HepG2 (cell line): ENCODE measurements at regions not wholly inside any gene's neighbourhood (a gene's known extent, or its start where the extent isn't known, plus 50 kb on each side); places are given as distances from the start of the nearest gene placed in this dataset.

ENCODE experiments used
- ATAC-seq: fragments of 200-7000 bp; cut with Tn5 transposase; 3 replicates; pipeline ENCODE4 v1.9.1; 2020; ENCODE audit warnings: mild to moderate bottlenecking, moderate library complexity
- BruUV-seq: library from RNA; stranded (reverse); fragments of 400-500 nt; replicated peaks from 2 replicates; lab custom pipeline; 2021; lab: Mats Ljungman, UMichigan
- CTCF ChIA-PET: fragments of 300-600 bp; formaldehyde crosslinking; extraction: SDS; loops from one replicate; lab custom pipeline; 2021; ENCODE audit warnings: low total read pairs, inconsistent platforms, low intra/inter-chr PET ratio; lab: Yijun Ruan, JAX
- POLR2A ChIA-PET: fragments of 350-600 bp; sonication (Branson Sonifier 250); formaldehyde crosslinking; loops from one replicate; lab custom pipeline; 2020; ENCODE audit warnings: antibody characterized with exemption, inconsistent platforms; lab: Yijun Ruan, JAX
- DNase-seq: peaks from one replicate; pipeline ENCODE4 v3.0.0-alpha.2; 2015; ENCODE audit warnings: low spot score
- FAIRE-seq: peaks from 3 replicates; lab custom pipeline; 2011; peaks lifted over from hg19 to GRCh38; lab: Jason Lieb, UNC
- H2AFZ ChIP-seq: one replicate; pipeline ENCODE4 v1.6.1; 2011; ENCODE audit warnings: low read length, inconsistent platforms
- H3K27ac ChIP-seq: fragments of 300-600 bp; 3 replicates; pipeline ENCODE4 v1.8.0; 2011; ENCODE audit warnings: mixed run types, mild to moderate bottlenecking, mixed read lengths, low read length, inconsistent platforms; ENCODE audit not compliant: insufficient read depth; ENCODE audit errors: extremely low read length
- H3K27me3 ChIP-seq, 2 experiments: fragments of 200-600 bp in 1 of 2; 2 replicates in 1 of 2; 3 replicates in 1 of 2; pipeline versions ENCODE4 v1.6.0 to v1.8.0; 2011; ENCODE audit warnings: low read length in 2 of 2, mild to moderate bottlenecking in 2 of 2, moderate library complexity in 2 of 2, inconsistent platforms in 1 of 2; ENCODE audit not compliant: insufficient read depth in 2 of 2, control insufficient read depth in 1 of 2
- H3K36me3 ChIP-seq, 2 experiments: fragments of 200-600 bp in 1 of 2; replicated peaks in 1 of 2; 2 replicates in 1 of 2; 3 replicates in 1 of 2; pipeline versions ENCODE4 v1.5.1 to v1.8.0; 2011; ENCODE audit warnings: low read length in 2 of 2, inconsistent platforms in 1 of 2; ENCODE audit not compliant: insufficient read depth in 2 of 2, control insufficient read depth in 1 of 2
- H3K4me1 ChIP-seq: 2 replicates; pipeline ENCODE4 v1.5.1; 2012; ENCODE audit warnings: low read length, inconsistent platforms; ENCODE audit not compliant: insufficient read depth
- H3K4me2 ChIP-seq: 2 replicates; pipeline ENCODE4 v1.6.0; 2011; ENCODE audit warnings: low read depth, low read length, inconsistent platforms
- H3K4me3 ChIP-seq, 3 experiments: fragments of 200-600 bp in 1 of 3; sonication (generic), shearing (Covaris generic) in 1 of 3; replicated peaks in 1 of 3; 2 replicates each; pipeline ENCODE4 v1.5.1; 2011 to 2016; ENCODE audit warnings: low read length in 3 of 3, inconsistent platforms in 2 of 3, low read depth in 2 of 3, mild to moderate bottlenecking in 2 of 3, control low read depth in 1 of 3, mixed read lengths in 1 of 3; ENCODE audit not compliant: insufficient read depth in 1 of 3
- H3K79me2 ChIP-seq: one replicate; pipeline ENCODE4 v1.6.1; 2011; ENCODE audit warnings: low read length, inconsistent platforms; ENCODE audit not compliant: insufficient read depth
- H3K9ac ChIP-seq: 2 replicates; pipeline ENCODE4 v1.6.0; 2011; ENCODE audit warnings: mild to moderate bottlenecking, low read depth, low read length, inconsistent platforms; ENCODE audit not compliant: insufficient read depth
- H3K9me3 ChIP-seq: 2 replicates; pipeline ENCODE4 v1.5.1; 2012; ENCODE audit warnings: mild to moderate bottlenecking, low read length
- H4K20me1 ChIP-seq: 2 replicates; pipeline ENCODE4 v1.6.0; 2011; ENCODE audit warnings: inconsistent platforms, mild to moderate bottlenecking, low read length, moderate library complexity; ENCODE audit not compliant: insufficient read depth
- CHD4 ChIP-seq: fragments of 200-600 bp; sonication (generic); IDR thresholded peaks from 2 replicates; pipeline ENCODE4 v1.7.0; 2017; ENCODE audit warnings: mild to moderate bottlenecking, low read length, borderline replicate concordance
- MEIS1 ChIP-seq: sonication (generic); formaldehyde crosslinking; IDR thresholded peaks from 2 replicates; pipeline ENCODE4 v1.9.0; 2021; ENCODE audit warnings: mild to moderate bottlenecking, missing genetic modification reagents, moderate library complexity, borderline replicate concordance
- NFKB2 ChIP-seq: sonication (generic); formaldehyde crosslinking; IDR thresholded peaks from 2 replicates; pipeline ENCODE4 v1.4.0; 2020; ENCODE audit warnings: missing genetic modification reagents, borderline replicate concordance
- TOPORS ChIP-seq: sonication (generic); formaldehyde crosslinking; IDR thresholded peaks from 2 replicates; pipeline ENCODE4 v1.8.0; 2023; ENCODE audit warnings: mild to moderate bottlenecking, missing genetic modification reagents
- UBTF ChIP-seq: sonication (generic); formaldehyde crosslinking; IDR thresholded peaks from 2 replicates; pipeline ENCODE4 v1.4.0; 2020; ENCODE audit warnings: mild to moderate bottlenecking, missing genetic modification reagents
- ZFP82 ChIP-seq: sonication (generic); formaldehyde crosslinking; IDR thresholded peaks from 2 replicates; pipeline ENCODE4 v1.5.1; 2020; ENCODE audit warnings: mild to moderate bottlenecking, missing genetic modification reagents, borderline replicate concordance
- ZNF576 ChIP-seq: sonication (generic); formaldehyde crosslinking; IDR thresholded peaks from 2 replicates; pipeline ENCODE4 v1.4.0; 2020; ENCODE audit warnings: mild to moderate bottlenecking, missing genetic modification reagents
- ZNF639 ChIP-seq: conservative IDR thresholded peaks from 2 replicates; pipeline ENCODE4 v1.6.1; 2018; ENCODE audit warnings: missing genetic modification reagents
- ZSCAN21 ChIP-seq: sonication (generic); formaldehyde crosslinking; IDR thresholded peaks from 2 replicates; pipeline ENCODE4 v1.8.0; 2022; ENCODE audit warnings: mild to moderate bottlenecking, missing genetic modification reagents, moderate library complexity, borderline replicate concordance
- ZSCAN29 ChIP-seq: sonication (generic); formaldehyde crosslinking; conservative IDR thresholded peaks from 2 replicates; pipeline ENCODE4 v1.4.0; 2020; ENCODE audit warnings: mild to moderate bottlenecking, missing genetic modification reagents
- WGBS: methylation state at CpG from one replicate; pipeline ENCODE4 v1.1.6; 2017; ENCODE audit warnings: low lambda C conversion rate; 5-methylcytosine and 5-hydroxymethylcytosine counted together
- in situ Hi-C: cut with HindIII; loops from 2 replicates; pipeline ENCODE4 v1.10.0; 2017; ENCODE audit warnings: low pct_unique_long_range_greater_than_20kb; ENCODE audit not compliant: extremely low pct_ligation_motif_present
- intact Hi-C: fragments of 100-400 bp; cut with micrococcal nuclease; formaldehyde crosslinking; loops from one replicate; pipeline ENCODE4 v1.10.0; 2022; ENCODE audit not compliant: unreplicated experiment

- WGBS, result 43% methylated on average over 9 of the region's 9 CpGs
- Histone ChIP-seq H3K4me3 (no peak overlapping the region), H3K36me3 (no peaks in the 10 kb centered on the region), H3K79me2 (no peaks in the 10 kb centered on the region), H2AFZ (no peak overlapping the region), H3K9ac (no peak overlapping the region), H3K9me3 (no peaks in the 10 kb centered on the region), H3K27me3 (no peaks in the 10 kb centered on the region; a peak in 1 of 5 replicates), H3K4me2 (no peak overlapping the region), H3K27ac (no peak overlapping the region), H3K4me1 (peaks cover 28% of the 10 kb centered on the region), H4K20me1 (no peaks in the 10 kb centered on the region)
- no TSS peak for BruUV-seq
- intact Hi-C loops (no loop called here), in situ Hi-C loops (no loop called here)
- ATAC-seq (no peak; the same call in 2 of the 3 replicates), FAIRE-seq (no peak), DNase-seq (no peak)
- ChIA-PET POLR2A (interaction anchor here (1.0 kb wide), 1 partner anchor 52 kb away, joined by 3 read pairs; no protein-coding TSS in a partner anchor), CTCF (no interaction called here)
- TF ChIP-seq ZFP82 (CRISPR knock-in tag) (no peak), ZSCAN21 (CRISPR knock-in tag) (no peak), UBTF (CRISPR knock-in tag) (no peak), CHD4 (no peak), ZSCAN29 (CRISPR knock-in tag) (no peak), ZNF639 (CRISPR knock-in tag) (no peak), TOPORS (CRISPR knock-in tag) (no peak), ZNF576 (no peak), MEIS1 (CRISPR knock-in tag) (no peak), NFKB2 (CRISPR knock-in tag) (no peak)
These were observed 52.8 kb upstream of the KLF6 start for GRCh38 chr10:3837647-3838459.
